ENCODE measurements at regions not wholly inside any gene's neighbourhood (a gene's known extent, or its start where the extent isn't known, plus 50 kb on each side); places are given as distances from the start of the nearest gene placed in this dataset.
"Not testable (repeated sequence)": the region's sequence is repeated elsewhere in the genome, so short reads cannot be mapped to it uniquely, and the experiment has no call there.

- DNase-seq = no peak
- no peak for ATAC-seq
- Histone ChIP-seq H3K27ac (no peak overlapping the region), H3K4me1 (no peaks in the 10 kb centered on the region), H3K4me3 (no peak overlapping the region), H3K27me3 (peaks cover 62% of the 10 kb centered on the region), H3K9me3 (no peaks in the 10 kb centered on the region), H3K36me3 (no peaks in the 10 kb centered on the region)
- TF ChIP-seq CTCF (IDR thresholded peaks at IDR 0.05) = no peak
- intact Hi-C loops (cut with DNase I) = no loop called here
These were observed 89.9 kb downstream of the GPX5 start for GRCh38 chr6:28615616-28615954.

GRCh38 chr6:28615955-28616747 is 90.5 kb downstream of the GPX5 start:
- intact Hi-C loops (cut with DNase I) = no loop called here
- peaks cover 68% of the 10 kb centered on the region for H3K27me3 ChIP-seq
- no peaks in the 10 kb centered on the region for H3K9me3 ChIP-seq
- H3K27ac ChIP-seq = no peak overlapping the region
- ATAC-seq (peak; percentile 24), DNase-seq (no peak)
- H3K4me1 ChIP-seq = no peaks in the 10 kb centered on the region
- H3K4me3 ChIP-seq = no peak overlapping the region
- no peak for TF ChIP-seq CTCF (IDR thresholded peaks at IDR 0.05)
- no peaks in the 10 kb centered on the region for H3K36me3 ChIP-seq

- ATAC-seq (no peak), DNase-seq (no peak)
- H3K4me1 ChIP-seq = no peaks in the 10 kb centered on the region
- H3K27ac ChIP-seq = no peak overlapping the region
- TF ChIP-seq CTCF (IDR thresholded peaks at IDR 0.05) = no peak
- no peaks in the 10 kb centered on the region for H3K9me3 ChIP-seq
- H3K27me3 ChIP-seq = peaks cover 67% of the 10 kb centered on the region
- no peaks in the 10 kb centered on the region for H3K36me3 ChIP-seq
- intact Hi-C loops (cut with DNase I) = no loop called here
- no peak overlapping the region for H3K4me3 ChIP-seq
These were observed 93.3 kb downstream of the GPX5 start for GRCh38 chr6:28618898-28619555.

- H3K9me3 ChIP-seq; intact Hi-C loops (cut with DNase I); H3K4me3 ChIP-seq; DNase-seq; H3K4me1 ChIP-seq; H3K36me3 ChIP-seq; H3K27ac ChIP-seq; ATAC-seq: not testable (repeated sequence)
- peaks cover 47% of the 10 kb centered on the region for H3K27me3 ChIP-seq
These were observed 95.6 kb downstream of the GPX5 start for GRCh38 chr6:28621268-28621667.

GRCh38 chr6:28623242-28623641 is 97.6 kb downstream of the GPX5 start:
- ATAC-seq; H3K27ac ChIP-seq; H3K4me3 ChIP-seq; H3K9me3 ChIP-seq; H3K36me3 ChIP-seq; DNase-seq; H3K4me1 ChIP-seq; intact Hi-C loops (cut with DNase I): not testable (repeated sequence)
- peaks cover 29% of the 10 kb centered on the region for H3K27me3 ChIP-seq

- H3K27ac ChIP-seq; H3K4me3 ChIP-seq; H3K4me1 ChIP-seq; H3K9me3 ChIP-seq; DNase-seq; H3K27me3 ChIP-seq; H3K36me3 ChIP-seq; intact Hi-C loops (cut with DNase I); ATAC-seq: not testable (repeated sequence)
These were observed 100.7 kb downstream of the GPX5 start for GRCh38 chr6:28626386-28626785.

GRCh38 chr6:28632326-28632851 is 106.7 kb downstream of the GPX5 start:
- Histone ChIP-seq H3K4me1 (no peaks in the 10 kb centered on the region), H3K27ac (no peak overlapping the region), H3K27me3 (peaks cover 48% of the 10 kb centered on the region), H3K9me3 (no peaks in the 10 kb centered on the region), H3K4me3 (no peak overlapping the region), H3K36me3 (no peaks in the 10 kb centered on the region)
- ATAC-seq = no peak
- no peak for TF ChIP-seq CTCF (IDR thresholded peaks at IDR 0.05)
- intact Hi-C loops (cut with DNase I) = no loop called here
- DNase-seq = no peak
